ENCODE measurements at regions not wholly inside any gene's neighbourhood (a gene's known extent, or its start where the extent isn't known, plus 50 kb on each side); places are given as distances from the start of the nearest gene placed in this dataset.

GRCh38 chr6:105797286-105797979 lies 288.7 kb upstream of the PRDM1 start:
- ChIA-PET CTCF (no interaction called here), POLR2A (no interaction called here)
- H3K4me3 ChIP-seq (replicated peaks in 1 of 3; ENCODE audit: insufficient read depth in 1 of 3, low read depth in 1 of 3, low read length in 3 of 3): no peak overlapping the region
- H3K4me2 ChIP-seq (ENCODE audit: insufficient read depth, low read length): no peak overlapping the region
- no peaks in the 10 kb centered on the region for H3K4me1 ChIP-seq (ENCODE audit: control insufficient read depth, extremely low read depth, insufficient read depth, low read length)
- dilution Hi-C loops (cut with MboI; ENCODE audit: extremely low pct_ligation_motif_present, low sequenced_read_pairs): no loop called here
- no peak overlapping the region for H2AFZ ChIP-seq (ENCODE audit: low read depth, low read length)
- no peak overlapping the region for H3K27ac ChIP-seq (ENCODE audit: insufficient read depth, low read depth, low read length)
- BruUV-seq (replicated peaks): no TSS peak
- no peaks in the 10 kb centered on the region for H3K9me1 ChIP-seq (replicated peaks; ENCODE audit: control insufficient read depth, extremely low read depth, insufficient read depth, low read length)
- no peaks in the 10 kb centered on the region for H4K20me1 ChIP-seq (replicated peaks; ENCODE audit: control insufficient read depth, extremely low read depth, insufficient read depth, low read length)
- TF ChIP-seq MAX (IDR thresholded peaks at IDR 0.05; ENCODE audit: insufficient read depth, insufficient read length): no peak
- no peak for TF ChIP-seq EZH2 (IDR thresholded peaks at IDR 0.05; ENCODE audit: borderline replicate concordance, low read depth, low read length, severe bottlenecking)
- no peak for TF ChIP-seq POLR2AphosphoS5 (IDR thresholded peaks at IDR 0.05; ENCODE audit: insufficient read depth, low read depth, low read length)
- TF ChIP-seq JUN (IDR thresholded peaks at IDR 0.05; ENCODE audit: borderline replicate concordance, insufficient read depth, insufficient read length, low read depth): no peak
- no peak for TF ChIP-seq MYC (IDR thresholded peaks at IDR 0.05; ENCODE audit: low read depth, low read length)
- TF ChIP-seq CTCF (IDR thresholded peaks at IDR 0.05; ENCODE audit: extremely low read depth in 1 of 2, insufficient read depth in 1 of 2, low read depth in 1 of 2, low read length in 2 of 2): no peak
- TF ChIP-seq GATA2 (IDR thresholded peaks at IDR 0.05; ENCODE audit: insufficient read depth, insufficient read length, low read depth, low read length): no peak
- no peak for TF ChIP-seq POLR2A (IDR thresholded peaks at IDR 0.05; ENCODE audit: low read depth, low read length)
- TF ChIP-seq FOS (IDR thresholded peaks at IDR 0.05; ENCODE audit: borderline replicate concordance, insufficient read depth, low read length): no peak
- no peaks in the 10 kb centered on the region for H3K27me3 ChIP-seq (ENCODE audit: control insufficient read depth in 2 of 2, insufficient read depth in 2 of 2, low read length in 2 of 2)
- no peak for FAIRE-seq
- H3K79me2 ChIP-seq (ENCODE audit: control insufficient read depth, insufficient read depth, low read length): no peaks in the 10 kb centered on the region
- intact Hi-C loops (cut with micrococcal nuclease): no loop called here
- H3K36me3 ChIP-seq (ENCODE audit: control insufficient read depth in 2 of 2, extremely low read depth in 1 of 2, insufficient read depth in 2 of 2, low read length in 2 of 2): no peaks in the 10 kb centered on the region
- no peaks in the 10 kb centered on the region for H3K9me3 ChIP-seq (replicated peaks; ENCODE audit: control insufficient read depth, insufficient read depth, low read length)
- DNase-seq (ENCODE audit: low read depth, low spot score): no peak
- no peak overlapping the region for H3K9ac ChIP-seq (replicated peaks; ENCODE audit: extremely low read depth, insufficient read depth, low read length)
